HG03025 (cell line): ENCODE measurements at regions not wholly inside any gene's neighbourhood (a gene's known extent, or its start where the extent isn't known, plus 50 kb on each side); places are given as distances from the start of the nearest gene placed in this dataset.

Experiments
- ATAC-seq: cut with Tn5 transposase; IDR thresholded peaks from one replicate; pipeline ENCODE4 v1.9.1; 2021; ENCODE audit warnings: mild to moderate bottlenecking, moderate library complexity; ENCODE audit not compliant: unreplicated experiment, low FRiP score

- no peak for ATAC-seq
These were observed 111.4 kb downstream of the TBX19 start for GRCh38 chr1:168391851-168392681.

- no peak for ATAC-seq
These were observed 109.6 kb downstream of the TBX19 start for GRCh38 chr1:168390271-168390670.

- ATAC-seq = no peak
These were observed 107.4 kb downstream of the TBX19 start for GRCh38 chr1:168387781-168388760.

- ATAC-seq = no peak
These were observed 106.4 kb downstream of the TBX19 start for GRCh38 chr1:168386949-168387586.

GRCh38 chr1:168386492-168386891 lies 105.8 kb downstream of the TBX19 start:
- no peak for ATAC-seq

- no peak for ATAC-seq
These were observed 101.2 kb downstream of the TBX19 start for GRCh38 chr1:168381850-168382249.

GRCh38 chr1:168380945-168381344 lies 100.3 kb downstream of the TBX19 start:
- no peak for ATAC-seq

- ATAC-seq = no peak
These were observed 98.6 kb downstream of the TBX19 start for GRCh38 chr1:168379104-168379860.

GRCh38 chr1:168375566-168376300 lies 95.1 kb downstream of the TBX19 start:
- ATAC-seq = no peak

- ATAC-seq = no peak
These were observed 93.9 kb downstream of the TBX19 start for GRCh38 chr1:168374566-168374965.

GRCh38 chr1:168373869-168374268 lies 93.2 kb downstream of the TBX19 start:
- no peak for ATAC-seq

GRCh38 chr1:168372861-168373371 lies 92.2 kb downstream of the TBX19 start:
- no peak for ATAC-seq

GRCh38 chr1:168372307-168372706 lies 91.6 kb downstream of the TBX19 start:
- no peak for ATAC-seq

GRCh38 chr1:168371477-168371876 lies 90.8 kb downstream of the TBX19 start:
- no peak for ATAC-seq

- no peak for ATAC-seq
These were observed 89.9 kb downstream of the TBX19 start for GRCh38 chr1:168370586-168370985.

- no peak for ATAC-seq
These were observed 89.0 kb downstream of the TBX19 start for GRCh38 chr1:168369655-168370054.

- no peak for ATAC-seq
These were observed 87.5 kb downstream of the TBX19 start for GRCh38 chr1:168368131-168368530.

GRCh38 chr1:168365719-168366479 lies 85.2 kb downstream of the TBX19 start:
- no peak for ATAC-seq
